GM19023 (cell line): ENCODE measurements at regions not wholly inside any gene's neighbourhood (a gene's known extent, or its start where the extent isn't known, plus 50 kb on each side); places are given as distances from the start of the nearest gene placed in this dataset.
"Not testable (repeated sequence)": the region's sequence is repeated elsewhere in the genome, so short reads cannot be mapped to it uniquely, and the experiment has no call there.

Experiments
- ATAC-seq: cut with Tn5 transposase; IDR thresholded peaks from one replicate; pipeline ENCODE4 v1.9.1; 2021; ENCODE audit warnings: mild to moderate bottlenecking, moderate library complexity; ENCODE audit not compliant: unreplicated experiment

GRCh38 chr1:199804526-199804925, 223.0 kb upstream of the NR5A2 start:
- no peak for ATAC-seq

DNA sequence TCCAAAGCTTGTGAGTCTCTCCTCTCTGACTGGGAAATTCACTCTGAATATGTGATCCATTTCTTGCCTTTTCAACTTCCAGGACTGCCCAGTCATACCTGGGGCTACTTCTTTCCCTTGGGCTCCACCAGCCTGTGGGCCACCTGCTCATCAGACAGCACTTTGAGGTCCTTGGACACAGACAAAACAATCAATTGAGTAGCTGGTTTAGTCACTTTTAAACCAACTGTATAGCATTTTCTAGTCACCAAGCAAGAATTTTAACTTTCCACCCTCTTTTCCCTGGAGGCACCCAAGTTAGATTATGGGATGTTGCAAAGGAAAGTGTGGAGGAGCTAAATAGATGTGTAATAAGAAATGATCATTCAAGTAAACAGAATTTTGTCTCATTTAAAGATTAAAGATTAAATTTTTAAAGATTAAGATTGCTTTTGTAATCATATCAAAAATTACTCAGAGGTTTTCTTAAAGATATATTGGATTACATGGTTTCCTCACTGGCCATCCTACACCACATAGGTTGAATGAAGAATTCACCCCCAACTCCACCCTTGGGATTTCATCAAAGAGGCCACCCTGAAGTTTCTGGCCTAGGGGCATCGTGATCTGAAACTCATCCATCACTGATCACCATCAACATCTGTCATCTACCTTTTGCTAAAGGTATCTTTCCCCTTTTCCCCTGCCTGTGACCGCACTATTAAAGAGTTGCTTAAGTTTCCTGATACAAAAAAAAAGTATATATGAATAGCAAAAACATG, 219.2 kb upstream of the NR5A2 start:
- ATAC-seq: no peak

DNA sequence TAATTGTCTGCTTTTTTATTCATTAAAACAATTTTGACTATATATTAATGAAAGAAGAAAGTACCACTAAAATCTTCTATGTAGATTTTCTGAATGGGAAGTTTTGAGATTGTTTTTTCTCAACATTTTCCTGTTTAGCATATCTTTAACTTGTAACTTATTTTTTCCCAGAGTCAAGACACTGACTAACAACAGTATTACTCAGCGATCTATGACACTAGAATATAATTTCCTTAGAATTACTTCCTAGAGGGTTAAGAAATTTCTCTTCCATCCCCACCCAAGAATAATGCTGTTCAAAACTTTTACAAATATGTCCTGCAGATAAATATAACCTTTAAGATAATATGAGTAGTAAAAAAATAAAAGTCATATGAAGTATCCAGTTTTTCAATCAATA, 218.2 kb upstream of the NR5A2 start:
- no peak for ATAC-seq

DNA sequence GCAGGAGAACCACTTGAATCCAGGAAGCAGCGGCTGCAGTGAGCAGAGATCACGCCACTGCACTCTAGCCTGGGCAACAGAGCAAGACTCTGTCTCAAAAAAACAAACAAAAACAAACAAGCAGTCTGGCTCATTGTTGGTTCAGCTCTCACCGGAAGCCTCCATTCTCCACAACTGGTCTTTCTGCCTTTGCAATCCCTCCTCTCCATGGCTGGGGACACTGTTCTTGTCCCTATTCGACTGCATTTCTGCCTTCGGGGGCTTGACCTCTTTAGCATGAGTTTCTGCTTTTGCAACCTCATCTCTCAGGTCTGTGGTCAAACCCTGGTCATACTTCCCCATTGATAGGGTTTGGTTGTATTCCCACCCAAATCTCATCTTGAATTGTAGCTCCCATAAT, 216.3 kb upstream of the NR5A2 start:
- ATAC-seq: no peak

DNA sequence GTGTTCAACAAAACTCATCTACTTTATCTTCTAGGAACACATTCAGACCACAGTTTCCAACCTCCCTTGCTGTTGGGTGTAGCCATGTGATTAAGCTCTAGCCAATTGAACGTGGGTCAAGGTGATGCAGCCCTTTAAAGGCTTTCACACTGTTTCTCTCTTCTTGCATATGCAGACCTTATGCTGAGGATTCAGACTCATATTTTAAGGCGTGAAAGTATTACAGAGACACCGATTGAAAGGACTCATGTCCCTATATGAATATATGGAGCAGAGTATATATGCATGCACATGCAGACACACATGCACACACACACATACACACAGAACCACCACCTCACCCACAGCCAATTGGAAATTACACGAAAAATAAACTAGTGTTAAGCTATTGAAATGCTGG, 214.3 kb upstream of the NR5A2 start:
- ATAC-seq: no peak

DNA sequence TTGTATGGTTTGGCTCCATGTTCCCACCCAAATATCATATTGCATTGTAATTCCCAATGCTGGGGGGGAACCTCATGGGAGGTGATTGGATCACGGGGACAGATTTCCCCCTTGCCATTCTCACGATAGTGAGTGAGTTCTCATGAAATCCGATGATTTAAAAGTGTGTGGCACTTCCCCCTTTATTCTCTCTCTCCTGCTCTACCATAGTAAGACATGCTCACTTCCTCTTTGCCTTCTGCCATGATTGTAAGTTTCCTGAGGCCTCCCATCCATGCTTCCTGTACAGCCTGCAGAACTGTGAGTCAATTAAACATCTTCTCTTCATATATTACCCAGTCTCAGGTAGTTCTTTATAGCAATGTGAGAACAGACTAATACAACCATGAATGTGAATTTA, 211.6 kb upstream of the NR5A2 start:
- ATAC-seq: no peak

DNA sequence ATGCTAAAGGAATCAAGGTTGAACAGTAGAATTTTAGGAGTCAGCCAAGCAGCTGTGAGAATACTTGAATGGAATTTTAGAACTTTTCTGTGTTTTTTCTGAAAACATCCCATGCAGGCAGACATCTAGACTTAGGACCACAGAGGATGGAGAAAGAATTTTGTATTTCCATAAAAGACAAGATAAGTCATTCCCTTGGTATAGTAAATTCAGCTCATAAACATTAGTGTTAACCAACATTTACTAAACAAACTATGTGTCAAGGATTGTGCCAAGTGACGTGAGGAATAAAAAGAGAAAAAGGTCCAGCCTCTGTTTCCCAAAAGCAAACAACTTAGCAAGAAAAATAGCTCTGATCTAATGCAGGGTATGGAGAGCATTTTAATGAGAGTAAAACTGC, 210.2 kb upstream of the NR5A2 start:
- ATAC-seq: no peak

DNA sequence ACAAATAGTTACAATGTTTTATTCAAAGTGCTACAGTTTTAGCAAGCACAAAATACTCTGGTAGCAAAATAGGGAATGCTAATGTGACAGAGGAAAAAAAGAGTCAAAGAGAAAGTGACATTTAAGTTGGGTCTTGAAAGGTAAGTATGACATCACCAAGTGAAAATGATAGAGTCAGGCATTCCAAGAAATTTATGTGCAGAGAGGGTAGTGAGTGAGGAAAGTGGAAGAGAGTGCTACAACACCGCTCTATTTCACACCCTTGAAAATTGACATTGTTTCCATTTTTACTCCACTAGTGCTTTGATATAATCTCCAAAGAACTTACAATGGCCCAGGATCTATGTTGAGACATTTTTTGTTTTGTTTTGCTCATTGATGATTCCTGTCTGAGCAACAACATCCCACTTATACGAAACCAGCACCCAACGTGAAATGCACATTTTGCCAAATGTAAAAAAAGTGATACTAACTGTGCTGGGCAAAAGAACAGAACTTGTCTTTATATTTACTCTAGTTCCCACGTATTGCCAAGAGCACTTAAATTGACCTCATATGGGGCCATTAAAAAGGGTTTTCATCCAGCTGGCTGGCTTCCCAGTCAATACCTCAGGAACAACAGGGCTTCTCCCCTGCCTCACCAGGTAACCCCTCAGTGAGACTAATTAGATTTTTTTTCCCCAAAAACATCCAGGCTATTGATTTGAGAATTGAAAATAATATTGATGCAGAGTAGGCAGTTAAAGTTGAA, 206.3 kb upstream of the NR5A2 start:
- ATAC-seq: no peak

- ATAC-seq: no peak
These were observed 195.1 kb upstream of the NR5A2 start for GRCh38 chr1:199832451-199832850.

DNA sequence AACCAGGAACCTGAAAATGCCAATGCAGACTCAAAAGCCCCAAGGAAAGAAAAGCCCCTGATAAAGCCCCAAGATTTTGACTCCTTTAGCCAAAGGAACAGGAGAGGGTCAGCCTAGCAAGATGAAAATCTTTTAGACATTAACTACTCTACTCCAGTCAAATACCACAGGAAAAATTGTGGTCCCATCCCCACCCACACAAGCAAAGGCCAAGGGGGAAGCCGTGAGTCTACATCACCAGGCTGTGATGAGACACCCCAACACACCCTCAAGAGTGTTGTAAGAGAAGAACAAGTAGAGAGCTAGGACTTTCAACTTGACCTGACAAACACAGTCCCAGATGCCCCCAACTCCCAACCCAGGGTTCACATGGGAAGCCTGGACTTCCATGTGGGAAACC, 192.8 kb upstream of the NR5A2 start:
- ATAC-seq: no peak

GRCh38 chr1:199836430-199836829, 191.1 kb upstream of the NR5A2 start:
- no peak for ATAC-seq

- no peak for ATAC-seq
These were observed 190.2 kb upstream of the NR5A2 start for GRCh38 chr1:199837321-199837720.

DNA sequence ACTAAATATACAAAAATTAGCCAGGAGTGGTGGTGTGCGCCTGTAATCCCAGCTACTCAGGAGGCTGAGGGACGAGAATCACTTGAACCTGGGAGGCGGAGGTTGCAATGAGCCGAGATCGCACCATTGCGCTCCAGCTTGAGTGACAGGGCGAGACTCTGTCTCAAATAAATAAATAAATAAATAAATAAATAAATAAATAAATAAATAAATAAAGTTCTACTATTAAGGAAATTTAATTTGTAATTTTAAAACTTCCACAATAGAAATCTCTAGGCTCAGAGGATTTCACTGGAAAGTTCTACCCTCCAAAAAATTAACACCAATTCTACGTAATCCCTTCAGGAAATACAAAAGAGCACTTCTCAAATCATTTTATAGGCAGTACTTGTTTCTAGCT, 187.9 kb upstream of the NR5A2 start:
- not testable (repeated sequence) for ATAC-seq

DNA sequence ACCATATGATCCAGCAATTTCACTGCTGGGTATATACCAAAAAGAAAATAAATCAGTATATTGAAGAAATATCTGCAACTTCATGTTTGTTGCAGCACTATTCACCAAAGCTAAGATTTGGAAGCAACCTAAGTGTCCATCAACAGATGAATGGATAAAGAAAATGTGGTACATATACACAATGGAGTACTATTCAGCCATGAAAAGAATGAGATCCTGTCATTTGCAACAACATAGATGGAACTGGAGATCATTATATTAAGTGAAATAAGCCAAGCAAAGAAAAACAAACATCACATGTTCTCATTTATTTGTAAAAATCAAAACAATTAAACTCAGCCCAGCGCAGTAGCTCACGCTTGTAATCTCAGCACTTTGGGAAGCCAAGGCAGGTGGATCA, 184.4 kb upstream of the NR5A2 start:
- not testable (repeated sequence) for ATAC-seq

DNA sequence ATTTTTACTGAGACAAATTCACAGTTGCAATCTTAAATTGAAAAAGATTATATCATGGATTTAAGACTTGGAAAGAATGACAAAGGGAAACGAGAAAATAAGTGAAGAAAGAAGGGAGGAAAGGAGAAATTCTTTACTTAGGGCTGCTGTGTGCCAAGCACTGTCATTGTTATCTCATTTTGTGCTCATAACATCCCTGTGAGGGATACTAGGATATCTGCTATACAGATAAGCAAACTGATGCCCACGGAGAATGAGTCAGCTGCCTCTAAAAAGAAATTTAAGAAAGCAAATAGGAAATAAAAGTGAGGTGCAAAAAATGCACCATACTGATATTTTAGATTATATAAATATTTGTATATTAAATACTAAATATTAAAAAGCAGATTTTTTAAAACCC, 183.6 kb upstream of the NR5A2 start:
- no peak for ATAC-seq

- ATAC-seq: no peak
These were observed 180.5 kb upstream of the NR5A2 start for GRCh38 chr1:199847021-199847420.

DNA sequence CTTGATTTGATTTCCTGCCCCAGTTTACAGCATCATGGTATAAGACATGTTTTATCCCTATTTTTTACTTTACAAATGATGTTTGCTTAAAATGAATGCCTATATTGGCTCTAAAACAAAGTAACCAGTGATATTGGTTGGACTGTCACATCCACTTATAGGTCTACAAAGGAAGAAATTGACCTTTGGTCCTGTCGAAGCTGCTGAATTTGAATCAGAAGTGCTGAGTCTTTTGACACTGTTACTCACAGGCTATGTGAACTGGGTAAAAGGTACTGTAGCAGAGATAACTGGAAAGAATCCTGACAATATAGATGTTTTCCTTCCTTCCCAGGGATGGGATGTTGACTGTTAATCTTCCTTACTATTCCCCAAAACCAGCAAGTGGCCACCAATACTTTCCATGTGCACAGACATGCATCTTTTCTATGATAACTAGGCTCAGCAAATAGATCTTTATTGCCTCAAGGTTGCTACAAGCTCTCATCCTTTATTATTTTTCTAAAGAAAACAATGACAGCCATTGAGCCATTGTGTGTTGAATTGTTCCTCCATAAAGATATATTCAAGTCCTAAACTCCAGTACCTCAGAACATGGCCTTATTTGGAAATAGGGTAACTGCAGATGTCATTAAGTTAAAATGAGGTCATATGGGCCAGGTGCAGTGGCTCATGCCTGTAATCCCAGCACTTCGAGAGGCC, 175.9 kb upstream of the NR5A2 start:
- ATAC-seq: no peak

GRCh38 chr1:199854686-199855321, 172.7 kb upstream of the NR5A2 start:
- no peak for ATAC-seq

DNA sequence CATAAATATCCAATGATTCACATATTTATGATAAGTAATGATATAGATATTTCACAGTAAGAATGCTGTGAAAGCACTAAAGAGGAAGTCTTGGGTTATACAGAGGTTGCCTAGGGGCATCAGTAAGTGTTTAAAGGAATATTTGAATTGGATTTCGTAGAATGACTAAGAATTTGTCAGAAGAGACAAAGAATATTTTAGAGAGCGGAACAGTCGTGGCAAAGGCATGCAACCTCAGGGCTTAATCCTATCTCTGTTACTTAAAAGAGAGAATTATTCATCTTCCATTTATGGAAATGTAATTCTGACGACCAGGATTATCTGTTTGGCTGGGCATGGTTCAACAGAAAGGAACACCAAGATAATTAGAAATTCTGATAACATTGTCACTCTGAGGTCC, 171.9 kb upstream of the NR5A2 start:
- ATAC-seq: no peak

- ATAC-seq: no peak
These were observed 171.2 kb upstream of the NR5A2 start for GRCh38 chr1:199856216-199856780.

DNA sequence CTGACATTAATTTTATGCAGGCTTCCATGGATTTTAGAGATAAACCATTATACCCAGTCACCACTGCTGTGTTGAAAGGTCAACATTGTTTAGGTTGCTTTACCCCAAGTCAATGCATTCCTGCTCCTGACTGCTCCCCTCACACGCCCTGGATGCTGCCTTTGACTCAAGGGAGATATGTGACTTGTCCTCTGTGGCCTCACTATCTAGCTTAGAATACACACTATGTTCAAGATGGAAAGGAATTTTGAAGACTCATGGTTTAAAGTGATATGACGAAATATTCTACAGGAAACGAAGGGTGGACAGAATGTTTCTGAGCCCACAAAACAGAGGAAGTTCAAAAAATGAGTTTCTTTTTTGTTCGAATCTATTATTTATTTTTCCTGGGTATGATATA, 170.4 kb upstream of the NR5A2 start:
- no peak for ATAC-seq
